ENCODE measurements at regions not wholly inside any gene's neighbourhood (a gene's known extent, or its start where the extent isn't known, plus 50 kb on each side); places are given as distances from the start of the nearest gene placed in this dataset.

DNA sequence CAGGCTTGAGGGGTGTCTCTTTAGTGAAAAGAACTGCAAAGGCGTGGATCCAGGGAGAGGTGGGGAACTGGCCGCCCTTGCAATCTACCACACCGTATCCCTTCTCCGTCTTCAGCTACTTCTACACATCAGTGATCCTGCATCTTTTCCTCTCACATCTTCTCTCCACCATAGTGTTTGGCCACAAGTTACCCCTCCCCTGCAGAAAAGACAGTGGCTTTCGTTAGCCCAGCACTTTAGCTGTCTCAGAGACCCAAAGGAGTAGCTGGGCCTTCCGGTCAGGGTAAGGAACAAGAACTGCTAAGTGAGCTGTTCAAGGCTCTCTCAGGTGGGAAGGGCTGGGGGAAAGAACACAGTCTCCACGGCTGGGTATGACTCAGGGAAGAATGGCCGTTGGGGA, 158.4 kb downstream of the NDUFA12 start:
- no peak for TF ChIP-seq CTCF (IDR thresholded peaks at IDR 0.05; ENCODE audit: poor library complexity, severe bottlenecking)
- no peak for TF ChIP-seq EZH2 (IDR thresholded peaks at IDR 0.05; ENCODE audit: borderline replicate concordance, insufficient read depth, low read length, poor library complexity, severe bottlenecking)
- TF ChIP-seq POLR2AphosphoS5 (IDR thresholded peaks at IDR 0.05) = no peak
- TF ChIP-seq EP300 (conservative IDR thresholded peaks at IDR 0.05; ENCODE audit: poor library complexity, severe bottlenecking) = no peak
- no peak for TF ChIP-seq SMC3 (conservative IDR thresholded peaks at IDR 0.05; ENCODE audit: poor library complexity)
- TF ChIP-seq REST (IDR thresholded peaks at IDR 0.05; ENCODE audit: borderline replicate concordance) = no peak
- TF ChIP-seq TAF1 (IDR thresholded peaks at IDR 0.05; ENCODE audit: low read depth) = no peak
- TF ChIP-seq MXI1 (conservative IDR thresholded peaks at IDR 0.05; ENCODE audit: poor library complexity, severe bottlenecking) = no peak
